ENCODE measurements at regions not wholly inside any gene's neighbourhood (a gene's known extent, or its start where the extent isn't known, plus 50 kb on each side); places are given as distances from the start of the nearest gene placed in this dataset.

- no peak for DNase-seq
These were observed 234.9 kb upstream of the STARD13 start for GRCh38 chr13:33520468-33520839.

- no peak for DNase-seq
These were observed 238.5 kb upstream of the STARD13 start for GRCh38 chr13:33524086-33524485.

- no peak for DNase-seq
These were observed 240.2 kb upstream of the STARD13 start for GRCh38 chr13:33525763-33526162.

GRCh38 chr13:33526718-33527117 lies 241.2 kb upstream of the STARD13 start:
- no peak for DNase-seq

GRCh38 chr13:33528896-33529295 lies 243.3 kb upstream of the STARD13 start:
- no peak for DNase-seq

- DNase-seq: no peak
These were observed 245.9 kb upstream of the STARD13 start for GRCh38 chr13:33531484-33531883.

GRCh38 chr13:33535061-33535460 lies 249.5 kb upstream of the STARD13 start:
- no peak for DNase-seq

GRCh38 chr13:33536601-33537000 lies 251.0 kb upstream of the STARD13 start:
- no peak for DNase-seq

- DNase-seq: no peak
These were observed 251.5 kb upstream of the STARD13 start for GRCh38 chr13:33537026-33537425.

- no peak for DNase-seq
These were observed 252.1 kb upstream of the STARD13 start for GRCh38 chr13:33537676-33538075.

GRCh38 chr13:33541456-33541855 lies 255.9 kb upstream of the STARD13 start:
- no peak for DNase-seq

- DNase-seq: no peak
These were observed 256.4 kb upstream of the STARD13 start for GRCh38 chr13:33541962-33542308.

GRCh38 chr13:33542309-33543088 lies 256.9 kb upstream of the STARD13 start:
- peak; percentile 99 for DNase-seq

- DNase-seq: no peak
These were observed 257.5 kb upstream of the STARD13 start for GRCh38 chr13:33543089-33543459.

GRCh38 chr13:33543631-33544265 lies 258.2 kb upstream of the STARD13 start:
- DNase-seq: peak; percentile 24

GRCh38 chr13:33544308-33544707 lies 258.8 kb upstream of the STARD13 start:
- DNase-seq: no peak

- DNase-seq: no peak
These were observed 259.9 kb upstream of the STARD13 start for GRCh38 chr13:33545492-33545891.

GRCh38 chr13:33547035-33547434 lies 261.5 kb upstream of the STARD13 start:
- DNase-seq: no peak

GRCh38 chr13:33548069-33548468 lies 262.5 kb upstream of the STARD13 start:
- no peak for DNase-seq

- no peak for DNase-seq
These were observed 264.7 kb upstream of the STARD13 start for GRCh38 chr13:33550276-33550675.

- no peak for DNase-seq
These were observed 265.3 kb upstream of the STARD13 start for GRCh38 chr13:33550885-33551284.

GRCh38 chr13:33554919-33555791 lies 262.8 kb upstream of the RFC3 start:
- no peak for DNase-seq

GRCh38 chr13:33556828-33557227 lies 261.1 kb upstream of the RFC3 start:
- DNase-seq: no peak

- no peak for DNase-seq
These were observed 257.2 kb upstream of the RFC3 start for GRCh38 chr13:33560726-33561125.

Data from CD4-positive, alpha-beta T cell treated with Interleukin-10 for 1 hour (primary cell).